K562 (cell line): ENCODE measurements at regions not wholly inside any gene's neighbourhood (a gene's known extent, or its start where the extent isn't known, plus 50 kb on each side); places are given as distances from the start of the nearest gene placed in this dataset.

ENCODE experiments used
- ATAC-seq: fragments of 200-7000 bp; cut with Tn5 transposase; 3 replicates; pipeline ENCODE4 v1.9.1; 2020; ENCODE audit warnings: moderate library complexity
- BruUV-seq: library from RNA; stranded (reverse); fragments of 400-500 nt; replicated peaks from 2 replicates; lab custom pipeline; 2021; lab: Mats Ljungman, UMichigan
- CTCF ChIA-PET: fragments of 300-600 bp; formaldehyde crosslinking; extraction: SDS; loops from one replicate; lab custom pipeline; 2021; ENCODE audit warnings: low intra/inter-chr PET ratio; lab: Yijun Ruan, JAX
- POLR2A ChIA-PET: fragments of 300-600, 350-650 bp; sonication (Branson Sonifier 250); formaldehyde crosslinking; extraction: SDS; loops from one replicate; lab custom pipeline; 2021; ENCODE audit warnings: antibody characterized with exemption, inconsistent platforms; lab: Yijun Ruan, JAX
- DNase-seq, 4 experiments: peaks; one replicate each; pipeline versions ENCODE4 v3.0.0 to v3.0.0-alpha.2; 2011 to 2018; ENCODE audit warnings: low spot score in 3 of 4, mixed read lengths in 3 of 4; ENCODE audit errors: extremely low read depth in 1 of 4
- FAIRE-seq: peaks from 2 replicates; lab custom pipeline; 2011; peaks lifted over from hg19 to GRCh38; lab: Jason Lieb, UNC
- H2AFZ ChIP-seq: 2 replicates; pipeline ENCODE4 v1.6.0; 2011; ENCODE audit warnings: low read depth, low read length, control low read depth, inconsistent platforms
- H3K27ac ChIP-seq: fragments of 200-600 bp; 3 replicates; pipeline ENCODE4 v1.8.0; 2011; ENCODE audit warnings: low read depth, mild to moderate bottlenecking, control low read depth, inconsistent platforms, low read length, moderate library complexity, mixed read lengths; ENCODE audit errors: extremely low read depth
- H3K27me3 ChIP-seq, 2 experiments: fragments of 300-600 bp in 1 of 2; 2 replicates in 1 of 2; 3 replicates in 1 of 2; pipeline versions ENCODE4 v1.6.0 to v1.8.0; 2011; ENCODE audit warnings: inconsistent platforms in 2 of 2, low read length in 2 of 2, mild to moderate bottlenecking in 1 of 2, mixed read lengths in 1 of 2, moderate library complexity in 1 of 2; ENCODE audit not compliant: control insufficient read depth in 2 of 2, insufficient read depth in 2 of 2
- H3K36me3 ChIP-seq: fragments of 300-600 bp; 3 replicates; pipeline ENCODE4 v1.8.0; 2011; ENCODE audit warnings: mild to moderate bottlenecking, low read length, inconsistent platforms; ENCODE audit not compliant: control insufficient read depth, insufficient read depth
- H3K4me1 ChIP-seq, 2 experiments: fragments of 200-600 bp in 1 of 2; replicated peaks in 1 of 2; 2 replicates in 1 of 2; 3 replicates in 1 of 2; pipeline versions ENCODE4 v1.5.1 to v1.8.0; 2011; ENCODE audit warnings: inconsistent platforms in 2 of 2, low read length in 2 of 2, mild to moderate bottlenecking in 1 of 2, mixed read lengths in 1 of 2, moderate library complexity in 1 of 2; ENCODE audit not compliant: control insufficient read depth in 2 of 2, insufficient read depth in 2 of 2
- H3K4me2 ChIP-seq: 2 replicates; pipeline ENCODE4 v1.6.1; 2011; ENCODE audit warnings: low read length, control low read depth, inconsistent platforms, mixed read lengths; ENCODE audit not compliant: insufficient read depth
- H3K4me3 ChIP-seq: fragments of 200-600 bp; sonication (generic), shearing (Covaris generic); 2 replicates; pipeline ENCODE4 v1.5.1; 2016; ENCODE audit warnings: control low read depth, inconsistent platforms
- H3K79me2 ChIP-seq: fragments of 200-600 bp; 3 replicates; pipeline ENCODE4 v1.8.0; 2011; ENCODE audit warnings: low read length, inconsistent platforms; ENCODE audit not compliant: control insufficient read depth, insufficient read depth
- H3K9ac ChIP-seq, 2 experiments: 2 replicates each; pipeline versions ENCODE4 v1.6.0 to v1.6.1; 2011; ENCODE audit warnings: low read depth in 2 of 2, low read length in 2 of 2, control low read depth in 1 of 2, inconsistent platforms in 1 of 2, mild to moderate bottlenecking in 1 of 2, mixed read lengths in 1 of 2; ENCODE audit not compliant: insufficient read depth in 1 of 2
- H3K9me1 ChIP-seq: one replicate; pipeline ENCODE4 v1.6.0; 2011; ENCODE audit warnings: inconsistent platforms, mild to moderate bottlenecking, low read length, moderate library complexity; ENCODE audit not compliant: control insufficient read depth, insufficient read depth
- H3K9me3 ChIP-seq: replicated peaks from 2 replicates; pipeline ENCODE4 v1.5.1; 2011; ENCODE audit warnings: low read depth, low read length, inconsistent platforms; ENCODE audit not compliant: control insufficient read depth, insufficient read depth
- H4K20me1 ChIP-seq: replicated peaks from 2 replicates; pipeline ENCODE4 v1.6.1; 2011; ENCODE audit warnings: low read length, inconsistent platforms, mixed read lengths; ENCODE audit not compliant: control insufficient read depth, insufficient read depth
- AFF1 ChIP-seq, 2 experiments: fragments of 450-650 bp; IDR thresholded peaks; 2 replicates each; pipeline ENCODE4 v1.6.1; 2018; ENCODE audit warnings: mild to moderate bottlenecking in 2 of 2, low read depth in 1 of 2; ENCODE audit not compliant: partially characterized antibody in 2 of 2
- ZNF584 ChIP-seq: fragments of 200-800 bp; sonication (Bioruptor generic); IDR thresholded peaks from 2 replicates; pipeline ENCODE4 v1.6.1; 2016; ENCODE audit warnings: low read depth, mild to moderate bottlenecking, missing genetic modification characterization, missing compliant biosample characterization
- WGBS: fragments of 100-300 bp; shearing (Covaris generic); methylation state at CpG from one replicate; pipeline ENCODE4 v1.1.6; 2016; ENCODE audit warnings: low coverage, mixed read lengths; ENCODE audit not compliant: insufficient coverage; ENCODE audit errors: missing lambda C conversion rate; 5-methylcytosine and 5-hydroxymethylcytosine counted together
- in situ Hi-C: fragments of 300-500 bp; cut with MboI; formaldehyde crosslinking; loops from 4 replicates; pipeline ENCODE4 v1.15.0; 2018; ENCODE audit warnings: inconsistent platforms, mixed read lengths
- intact Hi-C: fragments of 100-400 bp; cut with micrococcal nuclease; formaldehyde crosslinking; loops from 2 replicates; pipeline ENCODE4 v1.14.2; 2022
- TF ChIP-seq, protein P1 (sequence below), 2 experiments: fragments of 450-650 bp; formaldehyde crosslinking in 1 of 2; IDR thresholded peaks; 2 replicates each; pipeline versions ENCODE4 v1.4.0 to v1.6.1; 2014 to 2020; ENCODE audit warnings: mild to moderate bottlenecking in 2 of 2, borderline replicate concordance in 1 of 2, low read depth in 1 of 2

- TF ChIP-seq, protein P1, sequence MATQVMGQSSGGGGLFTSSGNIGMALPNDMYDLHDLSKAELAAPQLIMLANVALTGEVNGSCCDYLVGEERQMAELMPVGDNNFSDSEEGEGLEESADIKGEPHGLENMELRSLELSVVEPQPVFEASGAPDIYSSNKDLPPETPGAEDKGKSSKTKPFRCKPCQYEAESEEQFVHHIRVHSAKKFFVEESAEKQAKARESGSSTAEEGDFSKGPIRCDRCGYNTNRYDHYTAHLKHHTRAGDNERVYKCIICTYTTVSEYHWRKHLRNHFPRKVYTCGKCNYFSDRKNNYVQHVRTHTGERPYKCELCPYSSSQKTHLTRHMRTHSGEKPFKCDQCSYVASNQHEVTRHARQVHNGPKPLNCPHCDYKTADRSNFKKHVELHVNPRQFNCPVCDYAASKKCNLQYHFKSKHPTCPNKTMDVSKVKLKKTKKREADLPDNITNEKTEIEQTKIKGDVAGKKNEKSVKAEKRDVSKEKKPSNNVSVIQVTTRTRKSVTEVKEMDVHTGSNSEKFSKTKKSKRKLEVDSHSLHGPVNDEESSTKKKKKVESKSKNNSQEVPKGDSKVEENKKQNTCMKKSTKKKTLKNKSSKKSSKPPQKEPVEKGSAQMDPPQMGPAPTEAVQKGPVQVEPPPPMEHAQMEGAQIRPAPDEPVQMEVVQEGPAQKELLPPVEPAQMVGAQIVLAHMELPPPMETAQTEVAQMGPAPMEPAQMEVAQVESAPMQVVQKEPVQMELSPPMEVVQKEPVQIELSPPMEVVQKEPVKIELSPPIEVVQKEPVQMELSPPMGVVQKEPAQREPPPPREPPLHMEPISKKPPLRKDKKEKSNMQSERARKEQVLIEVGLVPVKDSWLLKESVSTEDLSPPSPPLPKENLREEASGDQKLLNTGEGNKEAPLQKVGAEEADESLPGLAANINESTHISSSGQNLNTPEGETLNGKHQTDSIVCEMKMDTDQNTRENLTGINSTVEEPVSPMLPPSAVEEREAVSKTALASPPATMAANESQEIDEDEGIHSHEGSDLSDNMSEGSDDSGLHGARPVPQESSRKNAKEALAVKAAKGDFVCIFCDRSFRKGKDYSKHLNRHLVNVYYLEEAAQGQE (IDR thresholded peaks at IDR 0.05; ENCODE audit: borderline replicate concordance) = peak; percentile 19; the same call in 1 of the 2 replicates
- TF ChIP-seq, protein P1 (CRISPR knock-in tag; IDR thresholded peaks at IDR 0.05; ENCODE audit: low read depth) = no peak
- no peak for TF ChIP-seq ZNF584 (CRISPR knock-in tag)
- TF ChIP-seq AFF1 (IDR thresholded peaks at IDR 0.05; ENCODE audit: low read depth in 1 of 2, partially characterized antibody in 2 of 2) = no peak
- no TSS peak for BruUV-seq
- Histone ChIP-seq H3K79me2 (no peaks in the 10 kb centered on the region), H3K27ac (no peak overlapping the region), H3K27me3 (no peaks in the 10 kb centered on the region), H3K4me1 (no peaks in the 10 kb centered on the region), H2AFZ (no peak overlapping the region), H3K36me3 (no peaks in the 10 kb centered on the region), H3K9me3 (no peaks in the 10 kb centered on the region), H3K9me1 (no peaks in the 10 kb centered on the region), H3K9ac (no peak overlapping the region), H3K4me2 (no peak overlapping the region), H3K4me3 (no peak overlapping the region), H4K20me1 (no peaks in the 10 kb centered on the region)
- 56% methylated on average over 1 of the region's 1 CpG for WGBS
- DNase-seq (no peak), FAIRE-seq (no peak), ATAC-seq (no peak)
- POLR2A ChIA-PET = no interaction called here
- intact Hi-C loops = no loop called here
- CTCF ChIA-PET = no interaction called here
- in situ Hi-C loops = no loop called here
Observed at GRCh38 chr17:53640808-53641207, 181.9 kb upstream of the KIF2B start.
